Prostate gland (tissue), 2 donors: ENCODE measurements at regions not wholly inside any gene's neighbourhood (a gene's known extent, or its start where the extent isn't known, plus 50 kb on each side); places are given as distances from the start of the nearest gene placed in this dataset.

Source experiments
- DNase-seq: peaks from one replicate; pipeline ENCODE4 v3.0.0-alpha.2; 2019; ENCODE audit warnings: low spot score
- H3K27ac ChIP-seq, 2 donors: fragments of 200-600 bp; sonication (generic); 2 replicates each; pipeline ENCODE4 v1.5.1; 2017 to 2019
- H3K27me3 ChIP-seq: fragments of 200-600 bp; sonication (generic); replicated peaks from 2 replicates; pipeline ENCODE4 v1.5.1; 2019; ENCODE audit not compliant: insufficient read depth
- H3K36me3 ChIP-seq, 2 donors: fragments of 200-600 bp; sonication (generic); 1 replicate in 1 of 2; 2 replicates in 1 of 2; pipeline versions ENCODE4 v1.5.1 to v1.8.1; 2017 to 2019
- H3K4me1 ChIP-seq: fragments of 200-600 bp; sonication (generic); replicated peaks from 2 replicates; pipeline ENCODE4 v1.5.1; 2019
- H3K4me3 ChIP-seq, 2 donors: fragments of 200-600 bp; sonication (generic); 2 replicates each; pipeline ENCODE4 v1.5.1; 2017 to 2019
- H3K9me3 ChIP-seq: fragments of 200-600 bp; sonication (generic); 2 replicates; pipeline ENCODE4 v1.5.1; 2017
- CTCF ChIP-seq, 4 experiments: fragments of 200-600 bp in 2 of 4; fragments of 450-650 bp in 2 of 4; sonication (generic) in 2 of 4; IDR thresholded peaks; 1 replicate in 3 of 4; 2 replicates in 1 of 4; pipeline ENCODE4 v1.5.1; 2016 to 2019; ENCODE audit warnings: antibody characterized with exemption in 4 of 4, mild to moderate bottlenecking in 2 of 4, moderate library complexity in 2 of 4
- POLR2A ChIP-seq: fragments of 450-650 bp; IDR thresholded peaks from one replicate; pipeline ENCODE4 v1.6.1; 2016; ENCODE audit warnings: antibody characterized with exemption, mild to moderate bottlenecking
- POLR2AphosphoS5 ChIP-seq: sonication (generic); formaldehyde crosslinking; IDR thresholded peaks from one replicate; pipeline ENCODE4 v1.6.1; 2017; ENCODE audit warnings: antibody characterized with exemption
- WGBS: methylation state at CpG from one replicate; pipeline ENCODE4 v1.1.5; 2018; 5-methylcytosine and 5-hydroxymethylcytosine counted together
- intact Hi-C: fragments of 100-400 bp; cut with DNase I; formaldehyde crosslinking; loops from one replicate; pipeline ENCODE4 v1.14.2; 2022

DNA sequence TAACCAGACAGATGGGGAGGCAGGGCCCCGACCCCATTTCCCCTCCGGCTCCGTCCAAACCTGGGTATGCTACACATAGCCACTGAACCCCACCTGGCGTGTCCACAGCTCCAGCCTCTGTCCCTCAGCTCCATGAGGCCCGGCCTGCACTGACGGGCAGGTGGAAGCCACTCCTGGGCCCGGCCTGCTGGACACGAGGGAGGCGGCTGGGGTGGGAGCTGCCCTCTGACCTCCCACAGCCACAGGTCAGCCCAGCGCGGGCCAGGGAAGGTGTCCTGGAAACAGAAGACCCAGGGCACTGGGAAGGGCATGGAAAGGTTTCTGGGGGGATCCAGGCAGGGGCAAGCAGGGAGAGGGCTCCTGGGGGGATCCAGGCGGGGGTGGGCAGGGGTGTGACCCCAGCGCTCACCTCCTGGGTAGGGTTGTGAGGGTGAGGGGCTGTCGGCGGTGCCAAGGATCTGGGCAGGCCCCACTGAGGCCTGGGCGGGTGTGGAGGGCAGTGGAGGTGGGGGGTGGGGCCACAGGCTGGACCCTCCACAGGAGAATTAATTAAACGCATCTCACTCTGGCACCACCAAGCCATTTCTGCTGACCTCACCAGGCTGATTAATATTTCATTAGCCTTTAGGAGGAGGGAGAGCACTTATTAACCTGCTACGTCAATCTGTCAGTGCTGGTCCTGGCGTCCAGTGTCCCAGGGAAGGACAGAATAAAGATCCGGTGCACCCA lies 108.9 kb downstream of the UNCX start:
- Histone ChIP-seq H3K27me3 (peaks cover under 1% of the 10 kb centered on the region), H3K9me3 (no peaks in the 10 kb centered on the region), H3K4me1 (no peaks in the 10 kb centered on the region), H3K27ac (no peak overlapping the region), H3K36me3 (no peaks in the 10 kb centered on the region), H3K4me3 (no peak overlapping the region)
- intact Hi-C loops: no loop called here
- DNase-seq: no peak
- TF ChIP-seq CTCF (IDR thresholded peaks at IDR 0.05): no peak
- no peak for TF ChIP-seq POLR2A
- TF ChIP-seq POLR2AphosphoS5: no peak
- WGBS: 87% methylated on average over 18 of the region's 20 CpGs

DNA sequence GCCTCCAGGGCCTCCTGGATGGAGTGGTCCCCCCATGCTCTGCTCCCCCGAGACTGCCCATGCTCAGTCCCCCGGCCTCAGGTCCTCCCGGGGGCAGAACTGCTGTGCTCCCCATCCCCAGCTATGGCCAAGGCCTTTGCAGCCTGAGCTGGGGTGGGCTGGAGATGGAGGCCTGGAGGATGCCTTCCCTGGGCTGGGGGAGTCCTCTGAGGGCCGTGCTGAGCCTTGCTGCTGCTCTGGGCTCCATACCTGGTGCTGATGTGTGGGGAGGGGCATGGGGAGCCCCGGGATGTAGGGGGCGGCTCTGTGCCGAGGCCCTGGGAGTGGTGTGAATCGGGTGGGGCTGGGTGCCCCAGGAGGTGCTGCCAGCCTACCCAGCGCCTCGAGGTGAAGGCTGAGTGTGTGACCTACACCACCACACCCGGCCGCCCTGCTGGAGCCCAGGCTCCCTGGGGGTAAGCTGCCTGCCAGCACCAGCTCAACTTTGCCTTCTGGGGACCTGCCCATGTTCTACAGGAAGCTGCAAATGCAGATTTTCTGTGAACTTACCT lies 109.5 kb downstream of the UNCX start:
- no peaks in the 10 kb centered on the region for H3K9me3 ChIP-seq
- H3K27me3 ChIP-seq: peaks cover 3% of the 10 kb centered on the region
- no peak for DNase-seq
- no peak for TF ChIP-seq POLR2AphosphoS5
- TF ChIP-seq CTCF (IDR thresholded peaks at IDR 0.05): no peak
- no peak for TF ChIP-seq POLR2A
- no peaks in the 10 kb centered on the region for H3K36me3 ChIP-seq
- 82% methylated on average over 7 of the region's 12 CpGs for WGBS
- no peak overlapping the region for H3K27ac ChIP-seq
- H3K4me1 ChIP-seq: no peaks in the 10 kb centered on the region
- intact Hi-C loops: no loop called here
- H3K4me3 ChIP-seq: no peak overlapping the region

DNA sequence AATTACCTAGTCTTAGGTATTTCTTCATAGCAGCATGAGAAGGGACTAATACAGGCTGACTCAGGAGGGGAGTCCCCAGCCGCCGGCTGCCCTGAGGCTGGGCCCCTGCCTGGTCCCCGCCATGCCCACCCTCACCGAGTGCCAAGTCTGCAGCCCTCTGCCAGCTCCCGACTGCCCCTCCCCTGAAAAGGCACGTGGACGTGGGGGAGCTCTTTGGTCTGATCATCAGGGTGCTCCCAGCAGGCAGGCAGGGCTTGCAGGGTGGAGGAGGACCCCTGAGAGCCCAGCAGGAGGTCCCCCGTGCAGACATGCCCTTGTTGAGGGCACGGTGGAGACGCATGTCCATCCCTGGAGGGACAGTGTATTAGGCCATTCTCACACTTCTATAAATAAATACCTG lies 110.9 kb downstream of the UNCX start:
- DNase-seq: no peak
- Histone ChIP-seq H3K4me1 (no peaks in the 10 kb centered on the region), H3K9me3 (no peaks in the 10 kb centered on the region), H3K4me3 (no peak overlapping the region), H3K27ac (no peak overlapping the region), H3K27me3 (peaks cover 13% of the 10 kb centered on the region), H3K36me3 (no peaks in the 10 kb centered on the region)
- TF ChIP-seq POLR2A: no peak
- no peak for TF ChIP-seq CTCF (IDR thresholded peaks at IDR 0.05)
- TF ChIP-seq POLR2AphosphoS5: no peak
- 61% methylated on average over 10 of the region's 10 CpGs for WGBS
- intact Hi-C loops: no loop called here

DNA sequence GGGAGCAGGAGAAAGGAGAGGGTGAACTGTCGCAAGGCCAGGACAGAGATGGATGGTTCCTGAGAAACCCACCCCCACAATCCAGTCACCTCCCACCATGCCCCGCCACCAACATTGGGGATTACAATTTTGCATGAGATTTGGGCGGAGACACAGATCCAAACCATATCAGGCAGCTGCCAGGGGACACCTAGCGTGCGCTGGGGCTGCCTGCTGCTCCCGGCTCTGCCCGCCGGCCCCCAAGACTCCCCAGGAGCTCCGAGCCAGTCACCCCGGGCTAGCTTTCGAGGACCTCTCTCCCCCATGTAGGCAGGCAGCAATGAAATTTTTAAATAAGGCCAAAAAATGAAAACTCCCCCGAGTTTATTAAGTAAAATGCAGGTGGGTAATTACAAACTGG lies 111.7 kb downstream of the UNCX start:
- Histone ChIP-seq H3K36me3 (no peaks in the 10 kb centered on the region), H3K4me3 (no peak overlapping the region), H3K27me3 (peaks cover 15% of the 10 kb centered on the region), H3K9me3 (no peaks in the 10 kb centered on the region), H3K27ac (no peak overlapping the region), H3K4me1 (no peaks in the 10 kb centered on the region)
- TF ChIP-seq POLR2A (no peak), CTCF (IDR thresholded peaks at IDR 0.05) (no peak), POLR2AphosphoS5 (no peak)
- WGBS: 93% methylated on average over 12 of the region's 12 CpGs
- intact Hi-C loops: no loop called here
- DNase-seq: no peak
